CD14-positive monocyte (primary cell): ENCODE measurements at regions not wholly inside any gene's neighbourhood (a gene's known extent, or its start where the extent isn't known, plus 50 kb on each side); places are given as distances from the start of the nearest gene placed in this dataset.

Experiments used
- DNase-seq, 3 donors: peaks; one replicate each; pipeline ENCODE4 v3.0.0-alpha.2; 2011 to 2022
- H2AFZ ChIP-seq: 2 replicates; pipeline ENCODE4 v1.6.0; 2012; ENCODE audit warnings: mild to moderate bottlenecking, low read depth, low read length, inconsistent platforms; ENCODE audit not compliant: insufficient read depth, poor library complexity, severe bottlenecking
- H3K27ac ChIP-seq, 2 donors: 1 replicate in 1 of 2; 2 replicates in 1 of 2; pipeline ENCODE4 v1.5.1; 2012 to 2013; ENCODE audit warnings: low read length in 2 of 2, control low read depth in 1 of 2, inconsistent platforms in 1 of 2, low read depth in 1 of 2, mild to moderate bottlenecking in 1 of 2
- H3K27me3 ChIP-seq, 2 donors: one replicate each; pipeline versions ENCODE4 v1.6.0 to v1.6.1; 2011 to 2013; ENCODE audit warnings: low read length in 2 of 2; ENCODE audit not compliant: control insufficient read depth in 2 of 2, insufficient read depth in 2 of 2
- H3K36me3 ChIP-seq, 2 donors: replicated peaks in 1 of 2; 1 replicate in 1 of 2; 2 replicates in 1 of 2; pipeline versions ENCODE4 v1.5.1 to v1.6.1; 2012 to 2013; ENCODE audit warnings: low read length in 2 of 2, control low read depth in 1 of 2, inconsistent platforms in 1 of 2, mild to moderate bottlenecking in 1 of 2; ENCODE audit not compliant: insufficient read depth in 2 of 2, control insufficient read depth in 1 of 2
- H3K4me1 ChIP-seq, 2 donors: 1 replicate in 1 of 2; 2 replicates in 1 of 2; pipeline versions ENCODE4 v1.5.1 to v1.6.1; 2012 to 2013; ENCODE audit warnings: low read length in 2 of 2, control low read depth in 1 of 2, inconsistent platforms in 1 of 2, mild to moderate bottlenecking in 1 of 2, moderate library complexity in 1 of 2; ENCODE audit not compliant: insufficient read depth in 2 of 2, control insufficient read depth in 1 of 2
- H3K4me2 ChIP-seq: replicated peaks from 2 replicates; pipeline ENCODE3; 2012; ENCODE audit warnings: low read length, moderate library complexity, mild to moderate bottlenecking; ENCODE audit not compliant: poor library complexity, severe bottlenecking; ENCODE audit errors: extremely low read depth
- H3K4me3 ChIP-seq, 3 experiments: fragments of 200-600 bp in 1 of 3; sonication (generic) in 1 of 3; replicated peaks in 1 of 3; 1 replicate in 2 of 3; 2 replicates in 1 of 3; pipeline ENCODE4 v1.5.1; 2011 to 2013; ENCODE audit warnings: low read length in 3 of 3, mild to moderate bottlenecking in 3 of 3, control low read depth in 2 of 3, low read depth in 2 of 3, inconsistent platforms in 1 of 3, moderate library complexity in 1 of 3
- H3K79me2 ChIP-seq: 2 replicates; pipeline ENCODE4 v1.6.0; 2012; ENCODE audit warnings: mild to moderate bottlenecking, control low read depth, inconsistent platforms, low read length, moderate library complexity; ENCODE audit not compliant: insufficient read depth
- H3K9ac ChIP-seq: 2 replicates; pipeline ENCODE4 v1.6.0; 2017; ENCODE audit warnings: low read length, mild to moderate bottlenecking; ENCODE audit not compliant: insufficient read depth, poor library complexity, severe bottlenecking
- H3K9me3 ChIP-seq, 2 donors: replicated peaks in 1 of 2; 1 replicate in 1 of 2; 2 replicates in 1 of 2; pipeline versions ENCODE4 v1.5.1 to v1.6.1; 2012 to 2013; ENCODE audit warnings: low read length in 2 of 2, control low read depth in 1 of 2; ENCODE audit not compliant: control insufficient read depth in 1 of 2, insufficient read depth in 1 of 2
- H4K20me1 ChIP-seq: 2 replicates; pipeline ENCODE4 v1.6.0; 2012; ENCODE audit warnings: mild to moderate bottlenecking, low read length, control low read depth, moderate library complexity; ENCODE audit not compliant: insufficient read depth
- H3K27ac Mint-ChIP-seq, 7 donors: one replicate each; pipeline ENCODE4 v1.8.0; 2020; ENCODE audit warnings: mild to moderate bottlenecking in 7 of 7, mixed read lengths in 7 of 7, moderate library complexity in 6 of 7, inconsistent platforms in 2 of 7
- H3K27me3 Mint-ChIP-seq, 3 donors: one replicate each; pipeline ENCODE4 v1.8.0; 2021 to 2022; ENCODE audit warnings: low read depth in 3 of 3, mild to moderate bottlenecking in 3 of 3, mixed read lengths in 3 of 3, moderate library complexity in 3 of 3, inconsistent platforms in 1 of 3
- H3K36me3 Mint-ChIP-seq, 2 donors: one replicate each; pipeline ENCODE4 v1.8.0; 2020; ENCODE audit warnings: mixed read lengths in 2 of 2, inconsistent platforms in 1 of 2, mild to moderate bottlenecking in 1 of 2
- H3K4me1 Mint-ChIP-seq: one replicate; pipeline ENCODE4 v1.8.0; 2020; ENCODE audit warnings: mild to moderate bottlenecking, mixed read lengths
- H3K4me3 Mint-ChIP-seq, 2 donors: one replicate each; pipeline ENCODE4 v1.8.0; 2020; ENCODE audit warnings: mild to moderate bottlenecking in 2 of 2, mixed read lengths in 2 of 2, moderate library complexity in 1 of 2
- H3K9me3 Mint-ChIP-seq, 7 donors: one replicate each; pipeline ENCODE4 v1.8.0; 2020 to 2022; ENCODE audit warnings: mixed read lengths in 7 of 7, mild to moderate bottlenecking in 6 of 7, moderate library complexity in 6 of 7, inconsistent platforms in 2 of 7
- CTCF ChIP-seq: fragments of 200-600 bp; IDR thresholded peaks from one replicate; pipeline ENCODE4 v1.8.0; 2022; ENCODE audit warnings: antibody characterized with exemption, mild to moderate bottlenecking
- WGBS: methylation state at CpG from one replicate; pipeline ENCODE4 v1.1.5; 2013; ENCODE audit warnings: missing lambda C conversion rate; ENCODE audit not compliant: insufficient coverage; 5-methylcytosine and 5-hydroxymethylcytosine counted together
- intact Hi-C, 2 donors: fragments of 100-400 bp; cut with micrococcal nuclease; formaldehyde crosslinking; loops; one replicate each; pipeline versions ENCODE4 v1.15.0 to v1.15.1; 2023

- intact Hi-C loops: no loop called here
- no peak overlapping the region for H3K4me2 ChIP-seq
- no peak overlapping the region for H2AFZ ChIP-seq
- no peak for TF ChIP-seq CTCF
- Mint-ChIP-seq H3K27me3 (peaks cover 2 to 10% (median 5%) of the 10 kb centered on the region in 3 donors), H3K36me3 (no peaks in the 10 kb centered on the region), H3K4me3 (no peak overlapping the region), H3K9me3 (peaks cover 0 to 3% (median 0%) of the 10 kb centered on the region in 7 donors), H3K4me1 (peaks cover 4% of the 10 kb centered on the region), H3K27ac (no peak overlapping the region)
- no peaks in the 10 kb centered on the region for H3K36me3 ChIP-seq
- H3K9ac ChIP-seq: no peak overlapping the region
- H3K27ac ChIP-seq: no peak overlapping the region
- no peak for DNase-seq
- no peaks in the 10 kb centered on the region for H4K20me1 ChIP-seq
- no peaks in the 10 kb centered on the region for H3K4me1 ChIP-seq
- H3K4me3 ChIP-seq: no peak overlapping the region
- 94% methylated on average over 12 of the region's 13 CpGs for WGBS
- H3K9me3 ChIP-seq: no peaks in the 10 kb centered on the region
- no peaks in the 10 kb centered on the region for H3K27me3 ChIP-seq
- no peaks in the 10 kb centered on the region for H3K79me2 ChIP-seq
Measured at GRCh38 chr1:8252266-8252951, 65.5 kb upstream of the SLC45A1 start.

- 97% methylated on average over 5 of the region's 9 CpGs for WGBS
- Mint-ChIP-seq H3K9me3 (peaks cover 0 to 3% (median 0%) of the 10 kb centered on the region in 7 donors), H3K27ac (no peak overlapping the region), H3K27me3 (peaks cover 2 to 10% (median 7%) of the 10 kb centered on the region in 3 donors), H3K36me3 (no peaks in the 10 kb centered on the region), H3K4me1 (peaks cover 4% of the 10 kb centered on the region), H3K4me3 (no peak overlapping the region)
- Histone ChIP-seq H3K4me2 (no peak overlapping the region), H3K36me3 (no peaks in the 10 kb centered on the region), H3K4me1 (no peaks in the 10 kb centered on the region), H3K9me3 (no peaks in the 10 kb centered on the region), H2AFZ (no peak overlapping the region), H3K4me3 (no peak overlapping the region), H4K20me1 (no peaks in the 10 kb centered on the region), H3K27me3 (no peaks in the 10 kb centered on the region), H3K79me2 (no peaks in the 10 kb centered on the region), H3K27ac (no peak overlapping the region), H3K9ac (no peak overlapping the region)
- DNase-seq: no peak
- no peak for TF ChIP-seq CTCF
- intact Hi-C loops: no loop called here
Measured at GRCh38 chr1:8251635-8252034, 66.3 kb upstream of the SLC45A1 start.
